ENCODE measurements at regions not wholly inside any gene's neighbourhood (a gene's known extent, or its start where the extent isn't known, plus 50 kb on each side); places are given as distances from the start of the nearest gene placed in this dataset.

DNA sequence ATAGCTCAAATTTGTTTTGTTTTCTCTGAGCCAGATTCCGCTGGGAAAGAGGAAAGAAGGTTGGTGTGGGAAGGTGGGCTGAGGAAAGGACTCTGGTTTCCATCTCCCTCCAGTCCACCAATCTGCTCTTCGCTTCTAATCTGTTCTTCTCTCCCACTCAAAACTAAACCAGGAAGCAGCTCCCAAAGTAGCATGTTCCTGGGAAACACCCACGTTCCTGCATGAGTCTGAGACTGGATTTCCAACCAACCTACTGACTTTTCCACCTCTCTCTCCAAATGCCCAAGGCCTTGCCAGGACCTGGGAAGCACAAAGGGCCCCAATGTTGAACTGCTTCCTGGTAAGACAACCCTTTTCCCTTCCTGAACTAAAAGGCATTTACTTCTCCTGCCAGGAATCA is 110.2 kb downstream of the WT1 start:
- Histone ChIP-seq H3K27me3 (ENCODE audit: control insufficient read depth, insufficient read depth, low read length, poor library complexity, severe bottlenecking) (peaks cover 6% of the 10 kb centered on the region), H3K9ac (ENCODE audit: extremely low read depth, low read length, poor library complexity, severe bottlenecking) (no peak overlapping the region), H3K27ac (ENCODE audit: low read depth, low read length) (no peak overlapping the region), H3K4me3 (ENCODE audit: low read length) (no peak overlapping the region), H3K4me1 (ENCODE audit: control insufficient read depth, insufficient read depth, low read length) (no peaks in the 10 kb centered on the region), H3K9me3 (ENCODE audit: control insufficient read depth, low read length) (no peaks in the 10 kb centered on the region), H3K36me3 (ENCODE audit: control insufficient read depth, insufficient read depth, low read length) (no peaks in the 10 kb centered on the region)
- H3K27me3 Mint-ChIP-seq (ENCODE audit: insufficient read depth), result peaks cover 6% of the 10 kb centered on the region
- DNase-seq, result no peak
- TF ChIP-seq, protein P1, sequence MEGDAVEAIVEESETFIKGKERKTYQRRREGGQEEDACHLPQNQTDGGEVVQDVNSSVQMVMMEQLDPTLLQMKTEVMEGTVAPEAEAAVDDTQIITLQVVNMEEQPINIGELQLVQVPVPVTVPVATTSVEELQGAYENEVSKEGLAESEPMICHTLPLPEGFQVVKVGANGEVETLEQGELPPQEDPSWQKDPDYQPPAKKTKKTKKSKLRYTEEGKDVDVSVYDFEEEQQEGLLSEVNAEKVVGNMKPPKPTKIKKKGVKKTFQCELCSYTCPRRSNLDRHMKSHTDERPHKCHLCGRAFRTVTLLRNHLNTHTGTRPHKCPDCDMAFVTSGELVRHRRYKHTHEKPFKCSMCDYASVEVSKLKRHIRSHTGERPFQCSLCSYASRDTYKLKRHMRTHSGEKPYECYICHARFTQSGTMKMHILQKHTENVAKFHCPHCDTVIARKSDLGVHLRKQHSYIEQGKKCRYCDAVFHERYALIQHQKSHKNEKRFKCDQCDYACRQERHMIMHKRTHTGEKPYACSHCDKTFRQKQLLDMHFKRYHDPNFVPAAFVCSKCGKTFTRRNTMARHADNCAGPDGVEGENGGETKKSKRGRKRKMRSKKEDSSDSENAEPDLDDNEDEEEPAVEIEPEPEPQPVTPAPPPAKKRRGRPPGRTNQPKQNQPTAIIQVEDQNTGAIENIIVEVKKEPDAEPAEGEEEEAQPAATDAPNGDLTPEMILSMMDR (conservative IDR thresholded peaks at IDR 0.05), result no peak
- H3K4me3 Mint-ChIP-seq, result no peak overlapping the region
- H3K4me1 Mint-ChIP-seq, result no peaks in the 10 kb centered on the region
- H3K9me3 Mint-ChIP-seq, result no peaks in the 10 kb centered on the region
- no peak overlapping the region for H3K27ac Mint-ChIP-seq
- no peaks in the 10 kb centered on the region for H3K36me3 Mint-ChIP-seq (ENCODE audit: low read depth)
- 83 to 93% methylated on average over 1 to 2 of the region's 3 CpGs for WGBS, 2 experiments (ENCODE audit: insufficient coverage in 1 of 2, insufficient read length in 1 of 2)

DNA sequence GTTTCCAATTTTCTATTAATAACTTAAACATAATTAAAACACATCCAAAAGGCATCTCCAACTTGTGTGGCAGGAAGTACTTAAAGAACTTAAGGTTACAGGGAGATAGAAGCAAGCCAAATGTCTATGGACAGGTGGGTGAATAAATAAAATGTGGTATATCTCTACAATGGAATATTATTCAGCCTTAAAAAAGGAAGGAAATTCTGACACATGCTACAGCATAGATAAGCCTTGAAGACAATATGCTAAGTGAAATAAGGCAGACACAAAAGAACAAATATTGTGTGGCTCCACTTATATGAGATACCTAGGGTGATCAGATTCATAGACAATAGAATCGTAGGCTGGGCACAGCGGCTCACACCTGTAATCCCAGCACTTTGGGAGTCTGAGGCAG is 109.6 kb downstream of the WT1 start:
- peaks cover 4% of the 10 kb centered on the region for H3K27me3 Mint-ChIP-seq (ENCODE audit: insufficient read depth)
- 96 to 100% methylated on average over 2 of the region's 2 CpGs for WGBS, 2 experiments (ENCODE audit: insufficient coverage in 1 of 2, insufficient read length in 1 of 2)

DNA sequence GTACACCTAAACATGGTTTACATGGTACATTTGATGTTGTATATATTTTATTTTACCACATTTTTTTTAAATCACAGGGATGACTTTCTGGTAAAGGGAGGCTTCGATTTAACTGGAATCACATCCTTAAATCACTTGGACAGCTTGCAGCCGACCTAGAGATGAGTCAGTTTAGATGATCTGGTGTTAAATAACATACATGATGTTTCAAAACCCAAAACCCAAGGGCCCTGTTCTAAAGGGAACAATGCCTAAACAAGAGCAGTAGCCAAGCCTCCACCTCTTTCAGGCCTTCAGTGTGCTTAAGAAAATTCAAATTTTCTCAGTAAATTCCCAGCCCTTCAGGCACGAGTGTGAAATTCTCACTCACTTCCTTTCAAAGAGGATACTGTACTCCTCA is 108.8 kb downstream of the WT1 start:
- Mint-ChIP-seq H3K36me3 (ENCODE audit: low read depth) (no peaks in the 10 kb centered on the region), H3K9me3 (no peaks in the 10 kb centered on the region), H3K4me3 (no peak overlapping the region), H3K4me1 (no peaks in the 10 kb centered on the region), H3K27me3 (ENCODE audit: insufficient read depth) (peaks cover 11% of the 10 kb centered on the region), H3K27ac (no peak overlapping the region)
- 83 to 86% methylated on average over 1 of the region's 3 CpGs for WGBS, 2 experiments (ENCODE audit: insufficient coverage in 1 of 2, insufficient read length in 1 of 2)
- TF ChIP-seq, protein P1 (conservative IDR thresholded peaks at IDR 0.05), result no peak
- Histone ChIP-seq H3K9ac (ENCODE audit: extremely low read depth, low read length, poor library complexity, severe bottlenecking) (no peak overlapping the region), H3K4me3 (ENCODE audit: low read length) (no peak overlapping the region), H3K36me3 (ENCODE audit: control insufficient read depth, insufficient read depth, low read length) (no peaks in the 10 kb centered on the region), H3K4me1 (ENCODE audit: control insufficient read depth, insufficient read depth, low read length) (no peaks in the 10 kb centered on the region), H3K27ac (ENCODE audit: low read depth, low read length) (no peak overlapping the region), H3K9me3 (ENCODE audit: control insufficient read depth, low read length) (no peaks in the 10 kb centered on the region), H3K27me3 (ENCODE audit: control insufficient read depth, insufficient read depth, low read length, poor library complexity, severe bottlenecking) (peaks cover 9% of the 10 kb centered on the region)
- DNase-seq, result no peak

More for the DNA sequence above, 109.6 kb downstream of the WT1 start:
- TF ChIP-seq, protein P1 (conservative IDR thresholded peaks at IDR 0.05), result no peak
- Histone ChIP-seq H3K9me3 (ENCODE audit: control insufficient read depth, low read length) (no peaks in the 10 kb centered on the region), H3K36me3 (ENCODE audit: control insufficient read depth, insufficient read depth, low read length) (no peaks in the 10 kb centered on the region), H3K4me3 (ENCODE audit: low read length) (no peak overlapping the region), H3K4me1 (ENCODE audit: control insufficient read depth, insufficient read depth, low read length) (no peaks in the 10 kb centered on the region), H3K9ac (ENCODE audit: extremely low read depth, low read length, poor library complexity, severe bottlenecking) (no peak overlapping the region), H3K27me3 (ENCODE audit: control insufficient read depth, insufficient read depth, low read length, poor library complexity, severe bottlenecking) (peaks cover 2% of the 10 kb centered on the region), H3K27ac (ENCODE audit: low read depth, low read length) (no peak overlapping the region)
- no peaks in the 10 kb centered on the region for H3K9me3 Mint-ChIP-seq
- H3K4me3 Mint-ChIP-seq, result no peak overlapping the region
- H3K27ac Mint-ChIP-seq, result no peak overlapping the region
- H3K4me1 Mint-ChIP-seq, result no peaks in the 10 kb centered on the region
- H3K36me3 Mint-ChIP-seq (ENCODE audit: low read depth), result no peaks in the 10 kb centered on the region
- no peak for DNase-seq
